NK-92 treated with Interleukin-12 subunit alpha and Interleukin-12 subunit beta, amount 100 ng/mL, for 24 hours (cell line): ENCODE measurements at regions not wholly inside any gene's neighbourhood (a gene's known extent, or its start where the extent isn't known, plus 50 kb on each side); places are given as distances from the start of the nearest gene placed in this dataset.

Experiments
- DNase-seq: peaks from one replicate; lab custom pipeline; 2025; lab: John Stamatoyannopoulos, UW

- DNase-seq = no peak
Measured at GRCh38 chr6:132973514-132973993, 159.2 kb downstream of the RPS12 start.

GRCh38 chr6:132974122-132974521 lies 159.8 kb downstream of the RPS12 start:
- no peak for DNase-seq

- DNase-seq = no peak
Measured at GRCh38 chr6:132977413-132977812, 163.0 kb downstream of the RPS12 start.

GRCh38 chr6:132978685-132979084 lies 164.3 kb downstream of the RPS12 start:
- DNase-seq = no peak

GRCh38 chr6:132993738-132994137 lies 179.4 kb downstream of the RPS12 start:
- DNase-seq = no peak

GRCh38 chr6:132995009-132995408 lies 180.6 kb downstream of the RPS12 start:
- DNase-seq = no peak

- no peak for DNase-seq
Measured at GRCh38 chr6:132995432-132995831, 181.1 kb downstream of the RPS12 start.

- no peak for DNase-seq
Measured at GRCh38 chr6:132998418-132998817, 184.0 kb downstream of the RPS12 start.

GRCh38 chr6:133001040-133001565 lies 186.7 kb downstream of the RPS12 start:
- no peak for DNase-seq

- DNase-seq = no peak
Measured at GRCh38 chr6:133004304-133004884, 190.0 kb downstream of the RPS12 start.

- no peak for DNase-seq
Measured at GRCh38 chr6:133012774-133013173, 198.4 kb downstream of the RPS12 start.

- DNase-seq = no peak
Measured at GRCh38 chr6:133016631-133017030, 202.3 kb downstream of the RPS12 start.

- no peak for DNase-seq
Measured at GRCh38 chr6:133017581-133017980, 203.2 kb downstream of the RPS12 start.

GRCh38 chr6:133026705-133027104 lies 212.3 kb downstream of the RPS12 start:
- DNase-seq = no peak

- no peak for DNase-seq
Measured at GRCh38 chr6:133033263-133033662, 207.9 kb upstream of the EYA4 start.

- DNase-seq = no peak
Measured at GRCh38 chr6:133034509-133035206, 206.5 kb upstream of the EYA4 start.

- DNase-seq = no peak
Measured at GRCh38 chr6:133040094-133040802, 200.9 kb upstream of the EYA4 start.

- no peak for DNase-seq
Measured at GRCh38 chr6:133040803-133041419, 200.2 kb upstream of the EYA4 start.

- no peak for DNase-seq
Measured at GRCh38 chr6:133042550-133043120, 198.5 kb upstream of the EYA4 start.

GRCh38 chr6:133046576-133046975 lies 194.6 kb upstream of the EYA4 start:
- DNase-seq = no peak

- DNase-seq = no peak
Measured at GRCh38 chr6:133047065-133047665, 194.0 kb upstream of the EYA4 start.

GRCh38 chr6:133047706-133048105 lies 193.5 kb upstream of the EYA4 start:
- DNase-seq = no peak
